HepG2 (cell line): ENCODE measurements at regions not wholly inside any gene's neighbourhood (a gene's known extent, or its start where the extent isn't known, plus 50 kb on each side); places are given as distances from the start of the nearest gene placed in this dataset.

ENCODE experiments used
- ATAC-seq: fragments of 200-7000 bp; cut with Tn5 transposase; 3 replicates; pipeline ENCODE4 v1.9.1; 2020; ENCODE audit warnings: mild to moderate bottlenecking, moderate library complexity
- BruUV-seq: library from RNA; stranded (reverse); fragments of 400-500 nt; replicated peaks from 2 replicates; lab custom pipeline; 2021; lab: Mats Ljungman, UMichigan
- CTCF ChIA-PET: fragments of 300-600 bp; formaldehyde crosslinking; extraction: SDS; loops from one replicate; lab custom pipeline; 2021; ENCODE audit warnings: low total read pairs, inconsistent platforms, low intra/inter-chr PET ratio; lab: Yijun Ruan, JAX
- POLR2A ChIA-PET: fragments of 350-600 bp; sonication (Branson Sonifier 250); formaldehyde crosslinking; loops from one replicate; lab custom pipeline; 2020; ENCODE audit warnings: antibody characterized with exemption, inconsistent platforms; lab: Yijun Ruan, JAX
- DNase-seq: peaks from one replicate; pipeline ENCODE4 v3.0.0-alpha.2; 2015; ENCODE audit warnings: low spot score
- FAIRE-seq: peaks from 3 replicates; lab custom pipeline; 2011; peaks lifted over from hg19 to GRCh38; lab: Jason Lieb, UNC
- H2AFZ ChIP-seq: one replicate; pipeline ENCODE4 v1.6.1; 2011; ENCODE audit warnings: low read length, inconsistent platforms
- H3K27ac ChIP-seq: fragments of 300-600 bp; 3 replicates; pipeline ENCODE4 v1.8.0; 2011; ENCODE audit warnings: mixed run types, mild to moderate bottlenecking, mixed read lengths, low read length, inconsistent platforms; ENCODE audit not compliant: insufficient read depth; ENCODE audit errors: extremely low read length
- H3K27me3 ChIP-seq, 2 experiments: fragments of 200-600 bp in 1 of 2; 2 replicates in 1 of 2; 3 replicates in 1 of 2; pipeline versions ENCODE4 v1.6.0 to v1.8.0; 2011; ENCODE audit warnings: low read length in 2 of 2, mild to moderate bottlenecking in 2 of 2, moderate library complexity in 2 of 2, inconsistent platforms in 1 of 2; ENCODE audit not compliant: insufficient read depth in 2 of 2, control insufficient read depth in 1 of 2
- H3K36me3 ChIP-seq, 2 experiments: fragments of 200-600 bp in 1 of 2; replicated peaks in 1 of 2; 2 replicates in 1 of 2; 3 replicates in 1 of 2; pipeline versions ENCODE4 v1.5.1 to v1.8.0; 2011; ENCODE audit warnings: low read length in 2 of 2, inconsistent platforms in 1 of 2; ENCODE audit not compliant: insufficient read depth in 2 of 2, control insufficient read depth in 1 of 2
- H3K4me1 ChIP-seq: 2 replicates; pipeline ENCODE4 v1.5.1; 2012; ENCODE audit warnings: low read length, inconsistent platforms; ENCODE audit not compliant: insufficient read depth
- H3K4me2 ChIP-seq: 2 replicates; pipeline ENCODE4 v1.6.0; 2011; ENCODE audit warnings: low read depth, low read length, inconsistent platforms
- H3K4me3 ChIP-seq, 3 experiments: fragments of 200-600 bp in 1 of 3; sonication (generic), shearing (Covaris generic) in 1 of 3; replicated peaks in 1 of 3; 2 replicates each; pipeline ENCODE4 v1.5.1; 2011 to 2016; ENCODE audit warnings: low read length in 3 of 3, inconsistent platforms in 2 of 3, low read depth in 2 of 3, mild to moderate bottlenecking in 2 of 3, control low read depth in 1 of 3, mixed read lengths in 1 of 3; ENCODE audit not compliant: insufficient read depth in 1 of 3
- H3K79me2 ChIP-seq: one replicate; pipeline ENCODE4 v1.6.1; 2011; ENCODE audit warnings: low read length, inconsistent platforms; ENCODE audit not compliant: insufficient read depth
- H3K9ac ChIP-seq: 2 replicates; pipeline ENCODE4 v1.6.0; 2011; ENCODE audit warnings: mild to moderate bottlenecking, low read depth, low read length, inconsistent platforms; ENCODE audit not compliant: insufficient read depth
- H3K9me3 ChIP-seq: 2 replicates; pipeline ENCODE4 v1.5.1; 2012; ENCODE audit warnings: mild to moderate bottlenecking, low read length
- H4K20me1 ChIP-seq: 2 replicates; pipeline ENCODE4 v1.6.0; 2011; ENCODE audit warnings: inconsistent platforms, mild to moderate bottlenecking, low read length, moderate library complexity; ENCODE audit not compliant: insufficient read depth
- AKAP8 ChIP-seq: sonication (generic); formaldehyde crosslinking; IDR thresholded peaks from 2 replicates; pipeline ENCODE4 v1.5.1; 2020; ENCODE audit warnings: mild to moderate bottlenecking, missing genetic modification reagents
- EZH2 ChIP-seq: conservative IDR thresholded peaks from 2 replicates; pipeline ENCODE4 v1.6.1; 2012; ENCODE audit warnings: mild to moderate bottlenecking, low read depth, low read length, moderate library complexity
- GATAD1 ChIP-seq: IDR thresholded peaks from 2 replicates; pipeline ENCODE4 v1.6.1; 2016; ENCODE audit warnings: missing genetic modification reagents, missing compliant biosample characterization
- MIXL1 ChIP-seq: IDR thresholded peaks from 2 replicates; pipeline ENCODE4 v1.6.1; 2016
- NR2F1 ChIP-seq, 2 experiments: fragments of 450-650 bp in 1 of 2; formaldehyde crosslinking in 1 of 2; IDR thresholded peaks; 2 replicates each; pipeline versions ENCODE4 v1.5.0 to v1.6.1; 2016 to 2020; ENCODE audit warnings: mild to moderate bottlenecking in 1 of 2, missing compliant biosample characterization in 1 of 2, missing genetic modification reagents in 1 of 2, moderate library complexity in 1 of 2
- ZBTB3 ChIP-seq: sonication (generic); formaldehyde crosslinking; IDR thresholded peaks from 2 replicates; pipeline ENCODE4 v1.4.0; 2020; ENCODE audit warnings: low read depth, mild to moderate bottlenecking, moderate library complexity, missing genetic modification reagents, borderline replicate concordance
- ZFAT ChIP-seq: sonication (generic); formaldehyde crosslinking; conservative IDR thresholded peaks from 2 replicates; pipeline ENCODE4 v1.8.1; 2023; ENCODE audit warnings: missing genetic modification reagents, inconsistent platforms
- ZNF10 ChIP-seq: sonication (generic); formaldehyde crosslinking; IDR thresholded peaks from 2 replicates; pipeline ENCODE4 v1.4.0; 2020; ENCODE audit warnings: mild to moderate bottlenecking, low read depth, missing genetic modification reagents, borderline replicate concordance
- ZNF143 ChIP-seq: sonication (generic); formaldehyde crosslinking; IDR thresholded peaks from 2 replicates; pipeline ENCODE4 v1.4.0; 2020; ENCODE audit warnings: missing genetic modification reagents
- ZNF230 ChIP-seq: sonication (generic); formaldehyde crosslinking; IDR thresholded peaks from 2 replicates; pipeline ENCODE4 v1.4.0; 2020; ENCODE audit warnings: mild to moderate bottlenecking, missing genetic modification reagents
- ZNF468 ChIP-seq: sonication (generic); formaldehyde crosslinking; IDR thresholded peaks from 2 replicates; pipeline ENCODE4 v1.8.0; 2022; ENCODE audit warnings: mild to moderate bottlenecking, moderate library complexity, missing genetic modification reagents
- ZNF546 ChIP-seq: sonication (generic); formaldehyde crosslinking; conservative IDR thresholded peaks from 2 replicates; pipeline ENCODE4 v1.8.1; 2023; ENCODE audit warnings: mild to moderate bottlenecking, missing genetic modification reagents
- ZNF776 ChIP-seq: sonication (generic); formaldehyde crosslinking; IDR thresholded peaks from 2 replicates; pipeline ENCODE4 v1.4.0; 2020; ENCODE audit warnings: mild to moderate bottlenecking, missing genetic modification reagents
- WGBS: methylation state at CpG from one replicate; pipeline ENCODE4 v1.1.6; 2017; ENCODE audit warnings: low lambda C conversion rate; 5-methylcytosine and 5-hydroxymethylcytosine counted together
- in situ Hi-C: cut with HindIII; loops from 2 replicates; pipeline ENCODE4 v1.10.0; 2017; ENCODE audit warnings: low pct_unique_long_range_greater_than_20kb; ENCODE audit not compliant: extremely low pct_ligation_motif_present
- intact Hi-C: fragments of 100-400 bp; cut with micrococcal nuclease; formaldehyde crosslinking; loops from one replicate; pipeline ENCODE4 v1.10.0; 2022; ENCODE audit not compliant: unreplicated experiment
- TF ChIP-seq, protein P1 (sequence below): sonication (generic); formaldehyde crosslinking; IDR thresholded peaks from 2 replicates; pipeline ENCODE4 v1.5.0; 2020; ENCODE audit warnings: missing genetic modification reagents

DNA sequence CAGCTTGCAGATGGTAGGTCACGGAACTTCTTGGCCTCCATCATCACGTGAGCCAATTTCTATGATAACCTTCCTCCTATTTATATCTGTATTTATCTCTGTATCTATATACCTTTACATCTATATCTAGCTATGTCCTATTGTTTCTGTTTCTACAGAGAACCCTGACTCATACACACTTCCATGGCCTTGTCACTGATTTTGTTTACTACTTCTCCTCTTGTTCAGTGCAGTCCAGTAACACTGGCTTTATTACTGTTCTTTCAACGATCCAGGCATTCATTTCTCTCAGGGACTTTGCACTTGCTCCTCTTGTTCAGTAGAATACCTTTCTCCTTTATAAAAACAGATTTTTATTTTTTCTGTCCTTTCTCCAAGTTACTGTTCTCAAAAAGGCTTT is 937.0 kb upstream of the ALCAM start:
- H3K27ac ChIP-seq, result no peak overlapping the region
- in situ Hi-C loops, result no loop called here
- no peaks in the 10 kb centered on the region for H3K36me3 ChIP-seq
- DNase-seq (no peak), ATAC-seq (no peak), FAIRE-seq (no peak)
- ChIA-PET POLR2A (no interaction called here), CTCF (no interaction called here)
- 0% methylated on average over 3 of the region's 3 CpGs for WGBS
- TF ChIP-seq ZNF468 (CRISPR knock-in tag) (no peak), AKAP8 (CRISPR knock-in tag) (no peak), ZNF10 (CRISPR knock-in tag) (no peak)
- intact Hi-C loops, result no loop called here
- no peaks in the 10 kb centered on the region for H3K9me3 ChIP-seq
- no TSS peak for BruUV-seq
- H3K4me2 ChIP-seq, result no peak overlapping the region
- no peaks in the 10 kb centered on the region for H4K20me1 ChIP-seq
- no peaks in the 10 kb centered on the region for H3K4me1 ChIP-seq
- no peak overlapping the region for H3K4me3 ChIP-seq
- no peak overlapping the region for H3K9ac ChIP-seq
- H3K27me3 ChIP-seq, result no peaks in the 10 kb centered on the region
- no peaks in the 10 kb centered on the region for H3K79me2 ChIP-seq
- no peak overlapping the region for H2AFZ ChIP-seq

DNA sequence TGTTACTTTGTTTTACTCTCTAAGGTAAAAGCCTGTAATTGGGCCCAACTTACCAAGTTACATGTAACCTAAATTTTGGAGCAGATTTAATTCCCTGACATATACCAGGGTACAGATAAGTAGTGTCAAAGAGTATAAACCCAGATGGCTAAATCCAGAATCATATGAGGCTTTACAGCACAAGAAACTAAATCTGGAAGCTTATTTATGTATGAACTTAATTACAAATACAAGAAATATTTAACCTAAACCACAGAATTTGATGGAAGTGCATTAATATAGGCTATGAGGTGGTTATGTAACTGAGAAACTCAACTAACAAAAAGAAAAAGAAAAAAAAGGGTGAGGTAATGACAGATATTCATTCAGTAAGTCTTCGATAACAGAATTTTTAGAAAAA is 930.2 kb upstream of the ALCAM start:
- no peak overlapping the region for H2AFZ ChIP-seq
- POLR2A ChIA-PET, result no interaction called here
- no peak overlapping the region for H3K4me2 ChIP-seq
- no peaks in the 10 kb centered on the region for H4K20me1 ChIP-seq
- no peaks in the 10 kb centered on the region for H3K27me3 ChIP-seq
- no peak overlapping the region for H3K9ac ChIP-seq
- intact Hi-C loops (no loop called here), in situ Hi-C loops (no loop called here)
- TF ChIP-seq ZNF230 (CRISPR knock-in tag) (no peak), MIXL1 (CRISPR knock-in tag) (no peak), EZH2 (no peak), ZNF776 (CRISPR knock-in tag) (no peak), ZNF546 (CRISPR knock-in tag) (no peak), ZNF143 (CRISPR knock-in tag) (no peak), ZFAT (CRISPR knock-in tag) (no peak), NR2F1 (CRISPR knock-in tag; IDR thresholded peaks at IDR 0.05) (no peak), ZBTB3 (CRISPR knock-in tag) (no peak), GATAD1 (no peak)
- TF ChIP-seq, protein P1, sequence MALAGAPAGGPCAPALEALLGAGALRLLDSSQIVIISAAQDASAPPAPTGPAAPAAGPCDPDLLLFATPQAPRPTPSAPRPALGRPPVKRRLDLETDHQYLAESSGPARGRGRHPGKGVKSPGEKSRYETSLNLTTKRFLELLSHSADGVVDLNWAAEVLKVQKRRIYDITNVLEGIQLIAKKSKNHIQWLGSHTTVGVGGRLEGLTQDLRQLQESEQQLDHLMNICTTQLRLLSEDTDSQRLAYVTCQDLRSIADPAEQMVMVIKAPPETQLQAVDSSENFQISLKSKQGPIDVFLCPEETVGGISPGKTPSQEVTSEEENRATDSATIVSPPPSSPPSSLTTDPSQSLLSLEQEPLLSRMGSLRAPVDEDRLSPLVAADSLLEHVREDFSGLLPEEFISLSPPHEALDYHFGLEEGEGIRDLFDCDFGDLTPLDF, result no peak
- H3K36me3 ChIP-seq, result no peaks in the 10 kb centered on the region
- CTCF ChIA-PET, result no interaction called here
- ATAC-seq, result no peak
- no peak for FAIRE-seq
- DNase-seq, result no peak
- H3K4me3 ChIP-seq, result no peak overlapping the region
- no peaks in the 10 kb centered on the region for H3K79me2 ChIP-seq
- no peaks in the 10 kb centered on the region for H3K4me1 ChIP-seq
- 43% methylated on average over 1 of the region's 1 CpG for WGBS
- BruUV-seq, result no TSS peak
- no peak overlapping the region for H3K27ac ChIP-seq
- H3K9me3 ChIP-seq, result no peaks in the 10 kb centered on the region
